ENCODE measurements at regions not wholly inside any gene's neighbourhood (a gene's known extent, or its start where the extent isn't known, plus 50 kb on each side); places are given as distances from the start of the nearest gene placed in this dataset.
"Not testable (repeated sequence)": the region's sequence is repeated elsewhere in the genome, so short reads cannot be mapped to it uniquely, and the experiment has no call there.

GRCh38 chr9:21616082-21616778 is 134.1 kb upstream of the IFNE start:
- Mint-ChIP-seq H3K4me3 (ENCODE audit: unreplicated experiment) (no peak overlapping the region), H3K4me1 (ENCODE audit: low read depth, unreplicated experiment) (no peaks in the 10 kb centered on the region), H3K9me3 (ENCODE audit: unreplicated experiment) (no peaks in the 10 kb centered on the region), H3K27me3 (ENCODE audit: unreplicated experiment) (no peaks in the 10 kb centered on the region), H3K36me3 (ENCODE audit: unreplicated experiment) (no peaks in the 10 kb centered on the region), H3K27ac (ENCODE audit: unreplicated experiment) (no peak overlapping the region)
- DNase-seq, result no peak
- no peak for TF ChIP-seq CTCF (IDR thresholded peaks at IDR 0.05; ENCODE audit: partially characterized antibody, unreplicated experiment)

GRCh38 chr9:21624675-21625644 is 142.8 kb upstream of the IFNE start:
- no peak for DNase-seq
- Mint-ChIP-seq H3K9me3 (ENCODE audit: unreplicated experiment) (no peaks in the 10 kb centered on the region), H3K27me3 (ENCODE audit: unreplicated experiment) (no peaks in the 10 kb centered on the region), H3K4me1 (ENCODE audit: low read depth, unreplicated experiment) (no peaks in the 10 kb centered on the region), H3K36me3 (ENCODE audit: unreplicated experiment) (no peaks in the 10 kb centered on the region), H3K4me3 (ENCODE audit: unreplicated experiment) (no peak overlapping the region), H3K27ac (ENCODE audit: unreplicated experiment) (no peak overlapping the region)
- no peak for TF ChIP-seq CTCF (IDR thresholded peaks at IDR 0.05; ENCODE audit: partially characterized antibody, unreplicated experiment)

GRCh38 chr9:21626493-21626892 is 144.4 kb upstream of the IFNE start:
- no peaks in the 10 kb centered on the region for H3K27me3 Mint-ChIP-seq (ENCODE audit: unreplicated experiment)
- DNase-seq, result no peak
- TF ChIP-seq CTCF (IDR thresholded peaks at IDR 0.05; ENCODE audit: partially characterized antibody, unreplicated experiment), result no peak
- no peak overlapping the region for H3K27ac Mint-ChIP-seq (ENCODE audit: unreplicated experiment)
- H3K4me3 Mint-ChIP-seq (ENCODE audit: unreplicated experiment), result no peak overlapping the region
- no peaks in the 10 kb centered on the region for H3K9me3 Mint-ChIP-seq (ENCODE audit: unreplicated experiment)
- H3K4me1 Mint-ChIP-seq (ENCODE audit: low read depth, unreplicated experiment), result no peaks in the 10 kb centered on the region
- H3K36me3 Mint-ChIP-seq (ENCODE audit: unreplicated experiment), result no peaks in the 10 kb centered on the region

GRCh38 chr9:21628954-21629353 is 146.8 kb upstream of the IFNE start:
- not testable (repeated sequence) for H3K4me3 Mint-ChIP-seq (ENCODE audit: unreplicated experiment); H3K27me3 Mint-ChIP-seq (ENCODE audit: unreplicated experiment); H3K9me3 Mint-ChIP-seq (ENCODE audit: unreplicated experiment); H3K27ac Mint-ChIP-seq (ENCODE audit: unreplicated experiment); DNase-seq; H3K4me1 Mint-ChIP-seq (ENCODE audit: low read depth, unreplicated experiment); H3K36me3 Mint-ChIP-seq (ENCODE audit: unreplicated experiment)

- no peak for DNase-seq
- Mint-ChIP-seq H3K4me3 (ENCODE audit: unreplicated experiment) (no peak overlapping the region), H3K27ac (ENCODE audit: unreplicated experiment) (no peak overlapping the region), H3K36me3 (ENCODE audit: unreplicated experiment) (no peaks in the 10 kb centered on the region), H3K9me3 (ENCODE audit: unreplicated experiment) (no peaks in the 10 kb centered on the region), H3K4me1 (ENCODE audit: low read depth, unreplicated experiment) (no peaks in the 10 kb centered on the region), H3K27me3 (ENCODE audit: unreplicated experiment) (no peaks in the 10 kb centered on the region)
- no peak for TF ChIP-seq CTCF (IDR thresholded peaks at IDR 0.05; ENCODE audit: partially characterized antibody, unreplicated experiment)
These were observed 152.8 kb upstream of the IFNE start for GRCh38 chr9:21634951-21635350.
